ENCODE measurements at regions not wholly inside any gene's neighbourhood (a gene's known extent, or its start where the extent isn't known, plus 50 kb on each side); places are given as distances from the start of the nearest gene placed in this dataset.

GRCh38 chr2:7226501-7226900 is 309.3 kb downstream of the RNF144A start:
- no peaks in the 10 kb centered on the region for H3K36me3 ChIP-seq
- H3K4me1 ChIP-seq = no peaks in the 10 kb centered on the region
- H3K4me3 ChIP-seq = no peak overlapping the region
- H3K27ac ChIP-seq = no peak overlapping the region
- H3K9me3 ChIP-seq = no peaks in the 10 kb centered on the region
- no peak for DNase-seq (ENCODE audit: low spot score)
- TF ChIP-seq, protein P1, sequence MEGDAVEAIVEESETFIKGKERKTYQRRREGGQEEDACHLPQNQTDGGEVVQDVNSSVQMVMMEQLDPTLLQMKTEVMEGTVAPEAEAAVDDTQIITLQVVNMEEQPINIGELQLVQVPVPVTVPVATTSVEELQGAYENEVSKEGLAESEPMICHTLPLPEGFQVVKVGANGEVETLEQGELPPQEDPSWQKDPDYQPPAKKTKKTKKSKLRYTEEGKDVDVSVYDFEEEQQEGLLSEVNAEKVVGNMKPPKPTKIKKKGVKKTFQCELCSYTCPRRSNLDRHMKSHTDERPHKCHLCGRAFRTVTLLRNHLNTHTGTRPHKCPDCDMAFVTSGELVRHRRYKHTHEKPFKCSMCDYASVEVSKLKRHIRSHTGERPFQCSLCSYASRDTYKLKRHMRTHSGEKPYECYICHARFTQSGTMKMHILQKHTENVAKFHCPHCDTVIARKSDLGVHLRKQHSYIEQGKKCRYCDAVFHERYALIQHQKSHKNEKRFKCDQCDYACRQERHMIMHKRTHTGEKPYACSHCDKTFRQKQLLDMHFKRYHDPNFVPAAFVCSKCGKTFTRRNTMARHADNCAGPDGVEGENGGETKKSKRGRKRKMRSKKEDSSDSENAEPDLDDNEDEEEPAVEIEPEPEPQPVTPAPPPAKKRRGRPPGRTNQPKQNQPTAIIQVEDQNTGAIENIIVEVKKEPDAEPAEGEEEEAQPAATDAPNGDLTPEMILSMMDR (IDR thresholded peaks at IDR 0.05) = no peak
- H3K27me3 ChIP-seq = no peaks in the 10 kb centered on the region

- Histone ChIP-seq H3K4me1 (no peaks in the 10 kb centered on the region), H3K4me3 (no peak overlapping the region), H3K36me3 (no peaks in the 10 kb centered on the region), H3K27me3 (no peaks in the 10 kb centered on the region), H3K9me3 (no peaks in the 10 kb centered on the region), H3K27ac (no peak overlapping the region)
- TF ChIP-seq, protein P1 (IDR thresholded peaks at IDR 0.05) = no peak
- no peak for DNase-seq (ENCODE audit: low spot score)
Observed at GRCh38 chr2:7233126-7233525, 315.9 kb downstream of the RNF144A start.

DNA sequence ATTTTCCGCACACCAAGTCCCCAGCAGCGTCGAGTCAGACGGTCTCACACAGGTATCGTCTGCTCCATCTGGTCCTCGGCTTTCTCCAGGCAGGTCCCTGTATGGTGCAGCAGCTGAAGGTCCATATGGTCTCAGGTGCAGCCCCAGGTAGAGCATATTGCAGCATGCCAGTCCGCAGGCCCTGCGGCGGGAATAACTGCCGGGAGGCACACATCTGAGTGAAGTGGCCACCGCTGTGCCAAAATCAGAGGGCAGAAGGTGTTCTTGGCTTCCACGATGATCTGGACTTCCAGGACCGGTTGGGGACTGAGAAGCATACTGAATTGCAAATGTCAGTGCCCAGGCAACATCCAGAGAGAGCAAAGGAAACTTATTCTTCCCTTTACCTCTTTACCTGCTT is 320.3 kb downstream of the RNF144A start:
- Histone ChIP-seq H3K9me3 (no peaks in the 10 kb centered on the region), H3K4me1 (no peaks in the 10 kb centered on the region), H3K36me3 (no peaks in the 10 kb centered on the region), H3K27me3 (no peaks in the 10 kb centered on the region), H3K27ac (no peak overlapping the region), H3K4me3 (no peak overlapping the region)
- TF ChIP-seq, protein P1 (IDR thresholded peaks at IDR 0.05) = no peak
- no peak for DNase-seq (ENCODE audit: low spot score)

- Histone ChIP-seq H3K27ac (no peak overlapping the region), H3K27me3 (no peaks in the 10 kb centered on the region), H3K4me3 (no peak overlapping the region), H3K36me3 (no peaks in the 10 kb centered on the region), H3K4me1 (no peaks in the 10 kb centered on the region), H3K9me3 (no peaks in the 10 kb centered on the region)
- TF ChIP-seq, protein P1 (IDR thresholded peaks at IDR 0.05) = no peak
- DNase-seq (ENCODE audit: low spot score) = no peak
Observed at GRCh38 chr2:7239078-7239477, 321.9 kb downstream of the RNF144A start.

DNA sequence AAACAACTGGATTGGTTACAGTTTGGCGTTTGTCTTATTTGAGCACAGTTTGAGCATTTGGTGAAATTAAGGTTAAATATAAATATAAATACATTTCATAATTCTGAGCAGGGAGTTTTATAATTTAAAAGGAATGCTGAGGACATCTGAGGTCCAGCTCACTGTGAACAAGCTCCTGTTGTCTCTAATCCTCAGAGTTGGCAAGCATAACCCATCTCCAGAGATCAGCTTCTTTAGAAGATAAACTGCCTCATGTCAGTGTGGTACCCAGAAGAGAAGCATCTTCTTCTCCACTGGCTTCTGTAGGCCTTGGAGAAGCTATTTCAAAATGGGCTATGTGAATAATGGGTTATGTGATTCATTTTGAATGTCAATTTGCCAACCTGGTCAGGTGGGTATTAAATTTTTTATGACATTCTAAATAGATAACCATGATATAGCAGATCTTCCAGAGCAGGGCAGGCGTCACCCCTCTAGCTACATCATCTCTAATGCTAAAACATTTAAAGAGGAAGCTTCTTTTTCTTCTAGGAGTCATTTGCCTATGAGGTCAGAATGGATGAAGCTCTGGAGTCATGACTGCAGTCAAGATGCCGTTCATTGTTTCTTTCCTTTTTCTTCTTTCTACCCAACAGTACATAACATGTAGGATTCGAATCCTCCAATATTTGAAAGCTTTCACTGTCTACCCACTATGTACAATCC is 324.0 kb downstream of the RNF144A start:
- TF ChIP-seq, protein P1 (IDR thresholded peaks at IDR 0.05) = no peak
- Histone ChIP-seq H3K27me3 (no peaks in the 10 kb centered on the region), H3K4me1 (no peaks in the 10 kb centered on the region), H3K4me3 (no peak overlapping the region), H3K27ac (no peak overlapping the region), H3K9me3 (no peaks in the 10 kb centered on the region), H3K36me3 (no peaks in the 10 kb centered on the region)
- no peak for DNase-seq (ENCODE audit: low spot score)

All from right atrium auricular region (tissue), 2 donors.